Mucosa of stomach (tissue), 1 donor: ENCODE measurements at regions not wholly inside any gene's neighbourhood (a gene's known extent, or its start where the extent isn't known, plus 50 kb on each side); places are given as distances from the start of the nearest gene placed in this dataset.
"Not testable (repeated sequence)": the region's sequence is repeated elsewhere in the genome, so short reads cannot be mapped to it uniquely, and the experiment has no call there.

Experiments used
- H3K27me3 ChIP-seq: one replicate; pipeline ENCODE4 v1.7.0; 2013; ENCODE audit warnings: mild to moderate bottlenecking, low read length; ENCODE audit not compliant: control insufficient read depth, insufficient read depth
- H3K36me3 ChIP-seq: one replicate; pipeline ENCODE4 v1.7.0; 2013; ENCODE audit warnings: low read length; ENCODE audit not compliant: control insufficient read depth, insufficient read depth
- H3K4me1 ChIP-seq: one replicate; pipeline ENCODE4 v1.7.0; 2013; ENCODE audit warnings: mild to moderate bottlenecking, low read length; ENCODE audit not compliant: control insufficient read depth, insufficient read depth
- H3K4me3 ChIP-seq: one replicate; pipeline ENCODE4 v1.7.0; 2013; ENCODE audit warnings: low read length
- H3K9ac ChIP-seq: one replicate; pipeline ENCODE4 v1.7.0; 2013; ENCODE audit warnings: mild to moderate bottlenecking, low read length, moderate library complexity
- H3K9me3 ChIP-seq: one replicate; pipeline ENCODE4 v1.7.0; 2013; ENCODE audit warnings: mild to moderate bottlenecking, low read length, moderate library complexity; ENCODE audit not compliant: control insufficient read depth
- donor health status: Pancreatic carcinoma.

- no peak overlapping the region for H3K9ac ChIP-seq
- H3K4me1 ChIP-seq: no peaks in the 10 kb centered on the region
- no peaks in the 10 kb centered on the region for H3K9me3 ChIP-seq
- H3K36me3 ChIP-seq: no peaks in the 10 kb centered on the region
- H3K4me3 ChIP-seq: no peak overlapping the region
- no peaks in the 10 kb centered on the region for H3K27me3 ChIP-seq
These were observed 1136.0 kb downstream of the HACE1 start for GRCh38 chr6:103723438-103724322.

DNA sequence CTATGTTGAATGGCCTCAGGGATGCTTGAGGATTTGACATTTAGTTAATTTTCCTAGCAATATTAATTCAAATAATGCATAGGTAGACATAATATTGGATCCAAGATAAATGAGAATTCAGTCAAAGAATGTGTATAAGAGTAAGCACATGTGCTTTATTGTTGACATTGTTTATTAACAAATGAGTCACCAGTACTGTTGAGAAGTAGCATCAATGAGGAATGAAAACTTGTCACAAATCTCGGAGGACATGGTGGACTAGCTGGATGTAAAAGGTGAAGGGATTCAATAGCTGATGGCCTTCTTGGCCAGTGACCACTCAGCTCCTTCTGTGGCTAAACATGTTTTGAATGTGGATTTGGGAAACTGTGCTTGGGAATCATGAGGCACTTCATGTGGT lies 1137.0 kb downstream of the HACE1 start:
- Histone ChIP-seq H3K4me3 (no peak overlapping the region), H3K9ac (no peak overlapping the region), H3K4me1 (no peaks in the 10 kb centered on the region), H3K9me3 (no peaks in the 10 kb centered on the region), H3K27me3 (no peaks in the 10 kb centered on the region), H3K36me3 (no peaks in the 10 kb centered on the region)

GRCh38 chr6:103721923-103722322 lies 1137.8 kb downstream of the HACE1 start:
- H3K9ac ChIP-seq: no peak overlapping the region
- H3K36me3 ChIP-seq: no peaks in the 10 kb centered on the region
- no peak overlapping the region for H3K4me3 ChIP-seq
- H3K4me1 ChIP-seq: no peaks in the 10 kb centered on the region
- no peaks in the 10 kb centered on the region for H3K9me3 ChIP-seq
- no peaks in the 10 kb centered on the region for H3K27me3 ChIP-seq

DNA sequence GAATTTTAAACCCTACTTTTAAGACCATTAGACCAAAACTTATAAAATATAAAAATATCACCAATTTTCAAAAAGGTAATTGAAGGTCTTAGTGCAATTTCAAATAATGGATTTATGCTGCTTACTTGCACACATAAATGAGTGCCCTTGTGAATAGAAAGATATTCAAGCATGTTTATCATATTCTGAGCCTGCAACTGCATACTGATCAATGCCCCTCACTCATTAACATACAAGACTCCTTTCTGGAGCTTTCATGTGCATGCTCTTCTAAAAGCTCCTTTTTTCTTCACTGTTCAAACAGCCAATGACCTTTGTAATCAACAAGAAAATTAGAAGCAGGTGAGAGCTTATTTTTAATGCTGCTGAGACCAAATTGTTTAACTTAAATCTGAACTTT lies 1139.3 kb downstream of the HACE1 start:
- no peaks in the 10 kb centered on the region for H3K9me3 ChIP-seq
- no peaks in the 10 kb centered on the region for H3K36me3 ChIP-seq
- H3K27me3 ChIP-seq: no peaks in the 10 kb centered on the region
- no peak overlapping the region for H3K4me3 ChIP-seq
- H3K9ac ChIP-seq: no peak overlapping the region
- no peaks in the 10 kb centered on the region for H3K4me1 ChIP-seq

GRCh38 chr6:103719545-103719944 lies 1140.2 kb downstream of the HACE1 start:
- Histone ChIP-seq H3K4me1 (no peaks in the 10 kb centered on the region), H3K4me3 (no peak overlapping the region), H3K36me3 (no peaks in the 10 kb centered on the region), H3K9ac (no peak overlapping the region), H3K27me3 (no peaks in the 10 kb centered on the region), H3K9me3 (no peaks in the 10 kb centered on the region)

DNA sequence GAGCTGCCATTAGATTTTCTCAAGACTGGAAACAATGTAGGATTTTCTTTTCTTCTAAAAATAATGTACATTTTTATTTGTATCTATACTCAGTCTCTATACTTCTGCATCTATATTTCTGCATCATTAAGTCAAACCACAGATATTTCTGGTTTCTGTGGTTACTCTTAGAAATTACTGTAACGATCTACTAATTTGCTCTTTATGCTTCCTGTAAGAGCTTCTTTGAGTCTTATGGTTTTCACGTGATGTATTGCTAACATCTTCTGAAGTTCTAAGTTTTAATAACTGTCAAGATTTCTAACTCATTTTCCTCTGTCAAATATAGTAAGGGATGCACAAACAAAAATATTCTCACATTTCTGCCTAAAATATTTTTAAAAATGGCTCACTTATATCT lies 1144.5 kb downstream of the HACE1 start:
- Histone ChIP-seq H3K4me3 (no peak overlapping the region), H3K9ac (no peak overlapping the region), H3K4me1 (no peaks in the 10 kb centered on the region), H3K9me3 (no peaks in the 10 kb centered on the region), H3K36me3 (no peaks in the 10 kb centered on the region), H3K27me3 (no peaks in the 10 kb centered on the region)

- not testable (repeated sequence) for H3K27me3 ChIP-seq, H3K4me3 ChIP-seq, H3K36me3 ChIP-seq
These were observed 1150.5 kb downstream of the HACE1 start for GRCh38 chr6:103709236-103709635.

GRCh38 chr6:103707596-103708325 lies 1152.0 kb downstream of the HACE1 start:
- Histone ChIP-seq H3K4me3 (no peak overlapping the region), H3K4me1 (no peaks in the 10 kb centered on the region), H3K9ac (no peak overlapping the region), H3K36me3 (no peaks in the 10 kb centered on the region), H3K9me3 (no peaks in the 10 kb centered on the region), H3K27me3 (no peaks in the 10 kb centered on the region)

More at GRCh38 chr6:103709236-103709635, 1150.5 kb downstream of the HACE1 start:
- not testable (repeated sequence) for H3K9ac ChIP-seq, H3K9me3 ChIP-seq, H3K4me1 ChIP-seq

- H3K9ac ChIP-seq: no peak overlapping the region
These were observed 1160.0 kb downstream of the HACE1 start for GRCh38 chr6:103699769-103700168.

DNA sequence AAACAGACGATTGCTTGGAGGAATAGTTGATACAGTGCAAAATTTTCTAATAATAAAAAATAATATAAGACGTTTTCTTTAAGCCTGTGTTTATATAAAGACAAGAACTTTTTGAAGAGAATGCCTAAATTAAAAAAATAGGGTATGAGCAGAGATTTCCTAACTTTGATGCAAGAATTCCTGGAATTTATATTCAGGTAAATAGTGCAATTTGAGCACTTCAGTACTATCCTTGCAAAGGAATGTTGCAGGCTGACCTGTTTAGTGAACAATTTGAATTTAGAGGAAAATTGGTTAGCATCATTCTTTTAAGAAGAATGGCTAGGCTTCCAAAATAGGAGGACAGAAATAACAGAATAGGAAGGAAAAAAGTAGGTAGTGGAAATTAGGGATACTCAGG lies 1172.3 kb downstream of the HACE1 start:
- Histone ChIP-seq H3K9ac (no peak overlapping the region), H3K36me3 (no peaks in the 10 kb centered on the region), H3K4me3 (no peak overlapping the region), H3K27me3 (no peaks in the 10 kb centered on the region), H3K9me3 (no peaks in the 10 kb centered on the region), H3K4me1 (no peaks in the 10 kb centered on the region)

More at GRCh38 chr6:103699769-103700168, 1160.0 kb downstream of the HACE1 start:
- H3K4me1 ChIP-seq: no peaks in the 10 kb centered on the region
- H3K27me3 ChIP-seq: no peaks in the 10 kb centered on the region
- no peaks in the 10 kb centered on the region for H3K9me3 ChIP-seq
- H3K36me3 ChIP-seq: no peaks in the 10 kb centered on the region
- no peak overlapping the region for H3K4me3 ChIP-seq

DNA sequence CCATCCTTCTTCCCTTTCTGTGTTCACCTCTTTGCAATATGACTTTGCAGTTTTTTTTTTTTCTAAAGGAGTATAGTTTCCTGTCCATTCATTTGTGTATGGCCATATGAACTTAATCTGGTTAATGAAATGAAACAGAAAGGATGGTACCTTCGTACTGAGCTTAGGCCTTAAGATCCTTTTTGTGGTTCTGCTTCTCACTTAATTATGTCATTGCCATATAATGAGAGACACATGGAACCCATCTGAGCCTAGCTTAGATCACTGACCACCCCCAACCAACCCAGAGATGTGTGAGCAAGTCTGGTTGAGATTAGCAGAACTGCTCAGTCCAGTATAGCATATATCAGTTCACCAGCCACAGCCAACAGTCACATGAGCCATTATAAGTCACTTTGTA lies 1179.6 kb downstream of the HACE1 start:
- H3K9me3 ChIP-seq: no peaks in the 10 kb centered on the region
- no peaks in the 10 kb centered on the region for H3K4me1 ChIP-seq
- H3K27me3 ChIP-seq: no peaks in the 10 kb centered on the region
- no peak overlapping the region for H3K4me3 ChIP-seq
- H3K36me3 ChIP-seq: no peaks in the 10 kb centered on the region
- no peak overlapping the region for H3K9ac ChIP-seq

DNA sequence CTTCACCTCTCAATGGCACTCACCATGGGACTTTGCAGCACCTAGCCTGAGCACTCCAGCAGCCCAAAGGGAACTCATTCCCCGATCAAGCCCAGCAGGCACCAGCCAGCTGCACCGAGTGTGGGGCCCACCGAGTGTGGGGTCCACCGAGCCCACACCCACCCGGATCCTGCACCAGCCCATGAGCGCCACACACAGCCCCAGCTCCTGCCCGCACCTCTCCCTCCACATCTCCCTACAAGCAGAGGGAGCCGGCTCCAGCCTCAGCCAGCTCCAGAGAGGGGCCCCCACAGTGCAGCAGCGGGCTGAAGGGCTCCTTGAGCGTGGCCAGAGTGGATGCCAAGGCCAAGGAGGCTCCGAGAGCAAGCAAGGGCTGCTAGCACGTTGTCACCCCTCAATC lies 1182.4 kb downstream of the HACE1 start:
- no peaks in the 10 kb centered on the region for H3K27me3 ChIP-seq
- H3K9me3 ChIP-seq: no peaks in the 10 kb centered on the region
- no peak overlapping the region for H3K4me3 ChIP-seq
- no peaks in the 10 kb centered on the region for H3K4me1 ChIP-seq
- H3K36me3 ChIP-seq: no peaks in the 10 kb centered on the region
- no peak overlapping the region for H3K9ac ChIP-seq
